ENCODE measurements at regions not wholly inside any gene's neighbourhood (a gene's known extent, or its start where the extent isn't known, plus 50 kb on each side); places are given as distances from the start of the nearest gene placed in this dataset.

DNA sequence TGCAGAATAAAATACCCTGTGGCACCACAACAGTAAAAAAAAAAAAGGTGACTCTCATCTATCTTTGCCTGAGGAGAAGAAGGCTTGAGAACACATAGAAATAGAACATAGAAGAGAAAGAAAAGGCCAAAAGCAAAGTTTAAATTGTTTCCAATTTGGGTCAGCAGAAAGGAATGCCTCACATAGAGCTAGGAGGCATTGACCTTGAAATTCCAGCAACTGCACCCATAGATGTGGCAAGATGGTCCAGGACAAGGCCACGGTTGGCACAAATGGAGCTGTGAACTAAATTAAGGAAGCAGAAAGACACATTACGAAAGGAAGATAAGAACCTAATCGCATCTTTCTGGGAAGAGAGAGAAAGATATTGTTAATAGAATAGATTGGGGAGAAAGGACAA is 588.3 kb downstream of the LMO4 start:
- Mint-ChIP-seq H3K4me1 (no peaks in the 10 kb centered on the region), H3K9me3 (peaks cover 2% of the 10 kb centered on the region), H3K27me3 (ENCODE audit: low read depth) (no peaks in the 10 kb centered on the region), H3K27ac (ENCODE audit: unreplicated experiment) (no peak overlapping the region), H3K4me3 (no peak overlapping the region), H3K36me3 (ENCODE audit: low read depth) (peaks cover 8% of the 10 kb centered on the region)
- TF ChIP-seq, protein P1, sequence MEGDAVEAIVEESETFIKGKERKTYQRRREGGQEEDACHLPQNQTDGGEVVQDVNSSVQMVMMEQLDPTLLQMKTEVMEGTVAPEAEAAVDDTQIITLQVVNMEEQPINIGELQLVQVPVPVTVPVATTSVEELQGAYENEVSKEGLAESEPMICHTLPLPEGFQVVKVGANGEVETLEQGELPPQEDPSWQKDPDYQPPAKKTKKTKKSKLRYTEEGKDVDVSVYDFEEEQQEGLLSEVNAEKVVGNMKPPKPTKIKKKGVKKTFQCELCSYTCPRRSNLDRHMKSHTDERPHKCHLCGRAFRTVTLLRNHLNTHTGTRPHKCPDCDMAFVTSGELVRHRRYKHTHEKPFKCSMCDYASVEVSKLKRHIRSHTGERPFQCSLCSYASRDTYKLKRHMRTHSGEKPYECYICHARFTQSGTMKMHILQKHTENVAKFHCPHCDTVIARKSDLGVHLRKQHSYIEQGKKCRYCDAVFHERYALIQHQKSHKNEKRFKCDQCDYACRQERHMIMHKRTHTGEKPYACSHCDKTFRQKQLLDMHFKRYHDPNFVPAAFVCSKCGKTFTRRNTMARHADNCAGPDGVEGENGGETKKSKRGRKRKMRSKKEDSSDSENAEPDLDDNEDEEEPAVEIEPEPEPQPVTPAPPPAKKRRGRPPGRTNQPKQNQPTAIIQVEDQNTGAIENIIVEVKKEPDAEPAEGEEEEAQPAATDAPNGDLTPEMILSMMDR (conservative IDR thresholded peaks at IDR 0.05) = no peak
- no peak for DNase-seq (ENCODE audit: low read depth, low spot score)

DNA sequence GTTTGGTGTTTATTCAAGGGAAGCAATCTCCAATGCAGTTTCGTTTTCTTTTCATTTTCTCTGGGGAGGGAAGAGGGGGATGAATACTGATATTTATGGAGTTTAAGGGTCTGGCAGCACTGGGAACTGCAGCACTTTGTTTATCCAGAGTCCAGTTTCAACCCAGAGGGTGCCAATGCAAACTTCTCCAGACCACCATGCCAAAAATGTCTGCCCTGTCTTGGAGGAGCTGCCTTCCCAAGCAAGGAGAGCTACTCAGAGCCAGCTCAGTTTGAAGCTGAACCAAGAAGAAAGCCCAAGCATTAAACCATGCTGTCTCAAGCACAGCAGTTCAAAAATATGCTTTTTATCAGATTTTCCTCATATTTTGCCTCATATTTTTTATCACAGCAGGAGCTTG is 589.7 kb downstream of the LMO4 start:
- Mint-ChIP-seq H3K27me3 (ENCODE audit: low read depth) (no peaks in the 10 kb centered on the region), H3K9me3 (no peaks in the 10 kb centered on the region), H3K4me1 (no peaks in the 10 kb centered on the region), H3K4me3 (no peak overlapping the region), H3K27ac (ENCODE audit: unreplicated experiment) (no peak overlapping the region), H3K36me3 (ENCODE audit: low read depth) (peaks cover 3% of the 10 kb centered on the region)
- TF ChIP-seq, protein P1 (conservative IDR thresholded peaks at IDR 0.05) = no peak
- DNase-seq (ENCODE audit: low read depth, low spot score) = no peak

DNA sequence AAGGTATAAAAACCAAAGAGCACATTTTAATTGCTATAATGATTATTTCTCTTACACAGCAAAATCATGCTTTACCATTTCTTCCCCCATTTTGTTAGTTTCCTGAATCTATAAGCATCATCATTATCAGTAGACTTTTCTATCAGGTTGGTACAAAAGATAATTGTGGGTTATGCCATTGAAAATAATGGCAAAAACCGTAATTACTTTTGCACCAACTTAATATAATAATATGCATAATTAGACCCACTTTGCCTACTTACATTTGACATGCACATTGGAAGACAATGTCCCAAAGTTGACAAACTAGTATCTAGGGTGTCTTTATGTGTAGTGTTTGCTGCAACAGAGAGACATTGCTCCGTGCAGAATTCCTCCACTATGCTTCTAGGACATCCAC is 594.2 kb downstream of the LMO4 start:
- H3K4me3 Mint-ChIP-seq = no peak overlapping the region
- H3K9me3 Mint-ChIP-seq = no peaks in the 10 kb centered on the region
- DNase-seq (ENCODE audit: low read depth, low spot score) = no peak
- no peaks in the 10 kb centered on the region for H3K27me3 Mint-ChIP-seq (ENCODE audit: low read depth)
- H3K27ac Mint-ChIP-seq (ENCODE audit: unreplicated experiment) = no peak overlapping the region
- H3K36me3 Mint-ChIP-seq (ENCODE audit: low read depth) = no peaks in the 10 kb centered on the region
- H3K4me1 Mint-ChIP-seq = no peaks in the 10 kb centered on the region
- TF ChIP-seq, protein P1 (conservative IDR thresholded peaks at IDR 0.05) = no peak

DNA sequence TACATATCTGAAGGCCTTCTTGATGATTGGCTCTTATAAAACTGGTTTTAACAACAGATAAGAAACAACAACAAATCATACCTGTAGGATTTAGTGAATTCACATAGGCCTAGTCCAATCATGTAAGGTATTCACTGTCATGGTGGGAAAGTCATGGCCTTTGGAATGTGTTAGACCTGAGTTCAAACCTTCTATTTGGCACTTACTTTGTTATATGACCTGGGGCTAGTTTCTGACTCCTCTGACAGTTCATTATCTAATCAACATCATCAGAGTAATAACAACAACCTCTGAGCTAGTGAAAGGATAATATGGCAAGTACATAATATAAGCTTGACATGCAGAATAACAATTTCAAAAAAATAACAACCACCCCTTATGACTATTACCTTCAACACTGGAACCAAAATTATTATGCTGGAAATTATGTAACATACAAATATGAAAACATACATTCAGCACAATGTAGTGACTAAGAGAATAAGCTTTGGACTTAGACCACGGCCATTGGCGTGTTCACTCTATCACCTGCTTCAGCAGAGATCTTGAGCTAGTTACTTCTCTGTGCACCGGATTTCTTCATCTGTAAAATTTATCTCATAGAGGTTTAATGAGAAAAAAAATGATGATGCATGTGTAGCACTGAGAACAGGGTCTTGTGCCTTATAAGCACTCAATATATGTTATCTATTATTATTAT is 597.6 kb downstream of the LMO4 start:
- Mint-ChIP-seq H3K4me3 (no peak overlapping the region), H3K36me3 (ENCODE audit: low read depth) (peaks cover 4% of the 10 kb centered on the region), H3K27me3 (ENCODE audit: low read depth) (no peaks in the 10 kb centered on the region), H3K9me3 (peaks cover 5% of the 10 kb centered on the region), H3K4me1 (no peaks in the 10 kb centered on the region), H3K27ac (ENCODE audit: unreplicated experiment) (no peak overlapping the region)
- TF ChIP-seq, protein P1 (conservative IDR thresholded peaks at IDR 0.05) = no peak
- DNase-seq (ENCODE audit: low read depth, low spot score) = no peak

DNA sequence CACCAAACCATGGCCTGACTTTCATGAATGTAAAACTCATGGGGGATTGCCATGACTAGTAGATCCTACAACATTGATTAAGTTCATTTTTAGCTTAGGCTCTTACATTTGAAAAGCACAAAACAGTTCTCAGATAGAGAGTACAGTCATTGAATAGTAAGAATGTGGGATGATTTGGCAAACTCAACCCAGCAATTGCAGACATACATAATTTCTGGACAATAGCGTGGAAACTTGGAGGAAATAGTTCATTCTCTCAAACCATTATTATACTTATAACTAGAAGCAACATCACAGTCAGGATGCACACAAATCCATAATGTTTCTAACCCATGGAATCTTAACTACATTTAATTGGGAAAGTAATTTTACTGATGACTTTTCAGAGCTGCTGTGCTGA is 598.2 kb downstream of the LMO4 start:
- Mint-ChIP-seq H3K4me3 (no peak overlapping the region), H3K9me3 (peaks cover 8% of the 10 kb centered on the region), H3K4me1 (no peaks in the 10 kb centered on the region), H3K27me3 (ENCODE audit: low read depth) (no peaks in the 10 kb centered on the region), H3K27ac (ENCODE audit: unreplicated experiment) (no peak overlapping the region), H3K36me3 (ENCODE audit: low read depth) (peaks cover 6% of the 10 kb centered on the region)
- TF ChIP-seq, protein P1 (conservative IDR thresholded peaks at IDR 0.05) = no peak
- DNase-seq (ENCODE audit: low read depth, low spot score) = no peak
